ENCODE measurements at regions not wholly inside any gene's neighbourhood (a gene's known extent, or its start where the extent isn't known, plus 50 kb on each side); places are given as distances from the start of the nearest gene placed in this dataset.

DNA sequence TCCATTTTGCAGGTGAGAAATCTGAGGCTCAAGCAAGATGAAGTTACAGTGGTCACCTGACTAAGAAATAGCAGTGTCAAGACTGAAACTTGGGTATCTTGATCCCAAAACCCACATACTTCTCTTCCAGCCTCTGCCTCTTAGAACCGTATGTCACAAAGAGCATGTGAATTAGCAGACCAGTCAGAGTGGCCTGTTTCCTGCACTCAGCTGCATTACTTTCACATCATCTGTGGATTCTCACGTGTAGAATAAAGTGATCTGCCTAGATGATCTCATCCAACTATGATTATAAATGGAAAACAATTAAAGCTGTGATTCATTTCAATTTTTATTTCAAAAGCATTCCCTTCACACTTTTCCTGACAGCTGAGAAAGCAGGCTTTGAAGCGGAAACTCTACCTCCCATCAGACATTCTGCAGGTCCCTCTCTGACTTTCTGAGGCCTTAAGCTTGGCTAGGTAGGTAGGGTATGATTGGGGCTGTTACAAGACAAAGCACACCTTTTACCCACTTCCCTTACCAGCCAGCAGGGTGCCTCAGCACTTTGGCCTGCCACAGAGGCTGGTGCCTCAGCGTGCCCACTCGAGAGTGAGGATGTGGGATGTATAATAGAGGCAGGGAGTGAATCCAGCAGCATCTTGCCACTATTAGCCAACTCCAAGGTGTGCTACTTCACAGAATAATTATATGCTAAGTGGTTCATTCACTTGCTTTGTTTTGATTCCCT is 70.2 kb upstream of the PDE1C start:
- no peak for DNase-seq
- no peaks in the 10 kb centered on the region for H3K9me2 ChIP-seq (replicated peaks; ENCODE audit: insufficient read depth, low read length)
- H3K27me3 ChIP-seq (ENCODE audit: low read length), result no peaks in the 10 kb centered on the region
- H3K4me1 ChIP-seq (ENCODE audit: low read length), result no peaks in the 10 kb centered on the region
- H2AFZ ChIP-seq (ENCODE audit: low read length), result no peak overlapping the region
- H3K9ac ChIP-seq (ENCODE audit: low read length), result no peak overlapping the region
- no peaks in the 10 kb centered on the region for H3K79me2 ChIP-seq (ENCODE audit: low read length)
- H3K9me3 ChIP-seq (ENCODE audit: low read length), result no peaks in the 10 kb centered on the region
- no peak overlapping the region for H3K27ac ChIP-seq (ENCODE audit: low read length)
- no peak overlapping the region for H3K4me3 ChIP-seq (ENCODE audit: low read length)
- no peaks in the 10 kb centered on the region for H3K36me3 ChIP-seq (ENCODE audit: insufficient read depth, low read length)
- no peaks in the 10 kb centered on the region for H4K20me1 ChIP-seq (ENCODE audit: insufficient read depth, low read depth, low read length)
- H3K4me2 ChIP-seq (ENCODE audit: low read depth, low read length, poor library complexity, severe bottlenecking), result no peak overlapping the region

DNA sequence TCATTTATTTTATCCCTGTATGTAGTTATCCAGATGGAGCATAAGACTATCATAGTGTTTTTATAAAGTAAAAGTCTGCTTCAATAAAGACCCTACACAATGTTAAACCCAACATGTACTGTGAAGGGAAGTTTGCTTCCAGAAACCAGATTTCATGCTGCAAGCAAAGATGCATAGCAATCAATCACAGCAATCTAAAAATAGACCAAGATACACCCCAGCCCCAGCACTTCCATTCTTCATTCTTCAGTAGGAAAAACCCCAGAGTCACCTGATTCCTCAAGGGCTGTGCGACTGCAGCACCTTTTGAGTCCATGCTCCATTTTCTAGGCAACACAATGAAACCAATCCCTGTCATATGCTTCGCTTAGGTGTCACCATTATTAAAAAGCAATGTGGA is 66.9 kb upstream of the PDE1C start:
- no peaks in the 10 kb centered on the region for H3K36me3 ChIP-seq (ENCODE audit: insufficient read depth, low read length)
- H3K27me3 ChIP-seq (ENCODE audit: low read length), result no peaks in the 10 kb centered on the region
- DNase-seq, result no peak
- H3K27ac ChIP-seq (ENCODE audit: low read length), result no peak overlapping the region
- H3K79me2 ChIP-seq (ENCODE audit: low read length), result no peaks in the 10 kb centered on the region
- no peak overlapping the region for H3K4me3 ChIP-seq (ENCODE audit: low read length)
- H3K9me2 ChIP-seq (replicated peaks; ENCODE audit: insufficient read depth, low read length), result no peaks in the 10 kb centered on the region
- H2AFZ ChIP-seq (ENCODE audit: low read length), result no peak overlapping the region
- no peak overlapping the region for H3K4me2 ChIP-seq (ENCODE audit: low read depth, low read length, poor library complexity, severe bottlenecking)
- H3K4me1 ChIP-seq (ENCODE audit: low read length), result no peaks in the 10 kb centered on the region
- H3K9ac ChIP-seq (ENCODE audit: low read length), result no peak overlapping the region
- no peaks in the 10 kb centered on the region for H4K20me1 ChIP-seq (ENCODE audit: insufficient read depth, low read depth, low read length)
- no peaks in the 10 kb centered on the region for H3K9me3 ChIP-seq (ENCODE audit: low read length)

DNA sequence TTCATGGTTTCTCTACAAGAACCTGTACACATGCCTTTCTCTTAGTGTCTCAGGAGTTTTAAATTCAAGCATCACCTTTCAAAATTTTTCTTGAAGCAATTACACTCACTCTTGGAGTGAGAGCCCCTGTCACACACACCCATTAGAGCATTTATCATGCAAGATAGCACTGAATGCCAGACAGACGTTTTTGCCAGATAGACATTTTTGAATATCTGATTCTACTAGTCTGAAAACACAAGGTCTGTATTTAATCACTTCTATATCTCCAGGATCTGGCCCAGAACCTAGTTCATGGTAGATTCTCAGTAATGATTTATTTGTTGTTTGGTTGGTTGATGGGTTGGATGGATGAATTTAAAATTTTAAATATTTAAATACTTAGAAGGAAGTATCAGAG is 60.9 kb upstream of the PDE1C start:
- no peaks in the 10 kb centered on the region for H3K27me3 ChIP-seq (ENCODE audit: low read length)
- H3K27ac ChIP-seq (ENCODE audit: low read length), result no peak overlapping the region
- H3K79me2 ChIP-seq (ENCODE audit: low read length), result no peaks in the 10 kb centered on the region
- DNase-seq, result no peak
- no peaks in the 10 kb centered on the region for H3K4me1 ChIP-seq (ENCODE audit: low read length)
- no peak overlapping the region for H3K4me3 ChIP-seq (ENCODE audit: low read length)
- H3K9me3 ChIP-seq (ENCODE audit: low read length), result no peaks in the 10 kb centered on the region
- H3K36me3 ChIP-seq (ENCODE audit: insufficient read depth, low read length), result no peaks in the 10 kb centered on the region
- no peak overlapping the region for H3K4me2 ChIP-seq (ENCODE audit: low read depth, low read length, poor library complexity, severe bottlenecking)
- H3K9ac ChIP-seq (ENCODE audit: low read length), result no peak overlapping the region
- H4K20me1 ChIP-seq (ENCODE audit: insufficient read depth, low read depth, low read length), result no peaks in the 10 kb centered on the region
- no peak overlapping the region for H2AFZ ChIP-seq (ENCODE audit: low read length)
- H3K9me2 ChIP-seq (replicated peaks; ENCODE audit: insufficient read depth, low read length), result no peaks in the 10 kb centered on the region

DNA sequence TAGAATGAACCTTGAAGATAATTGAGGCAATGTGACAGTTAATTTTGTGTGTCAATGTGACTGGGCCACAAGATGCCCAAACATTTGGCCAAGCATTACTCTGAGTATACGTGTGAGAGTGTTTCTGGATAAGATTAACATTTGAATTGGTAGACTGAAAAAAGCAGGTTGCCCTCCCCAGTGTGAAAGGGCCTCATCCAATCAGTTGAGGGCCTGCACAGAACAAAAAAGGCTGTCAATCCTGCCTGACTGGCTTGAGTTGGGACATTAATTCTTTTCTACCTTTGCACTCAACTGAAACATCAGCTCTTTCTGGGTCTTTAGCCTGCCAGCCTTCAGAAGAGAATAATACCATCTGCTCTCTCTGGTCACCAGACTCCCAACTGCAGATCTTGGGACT is 56.6 kb upstream of the PDE1C start:
- H3K36me3 ChIP-seq (ENCODE audit: insufficient read depth, low read length), result no peaks in the 10 kb centered on the region
- no peak overlapping the region for H3K4me3 ChIP-seq (ENCODE audit: low read length)
- no peak overlapping the region for H2AFZ ChIP-seq (ENCODE audit: low read length)
- H3K4me1 ChIP-seq (ENCODE audit: low read length), result no peaks in the 10 kb centered on the region
- H4K20me1 ChIP-seq (ENCODE audit: insufficient read depth, low read depth, low read length), result no peaks in the 10 kb centered on the region
- no peaks in the 10 kb centered on the region for H3K9me2 ChIP-seq (replicated peaks; ENCODE audit: insufficient read depth, low read length)
- no peaks in the 10 kb centered on the region for H3K9me3 ChIP-seq (ENCODE audit: low read length)
- no peak overlapping the region for H3K4me2 ChIP-seq (ENCODE audit: low read depth, low read length, poor library complexity, severe bottlenecking)
- DNase-seq, result no peak
- no peaks in the 10 kb centered on the region for H3K79me2 ChIP-seq (ENCODE audit: low read length)
- H3K27me3 ChIP-seq (ENCODE audit: low read length), result no peaks in the 10 kb centered on the region
- H3K27ac ChIP-seq (ENCODE audit: low read length), result no peak overlapping the region
- no peak overlapping the region for H3K9ac ChIP-seq (ENCODE audit: low read length)

Data from Karpas-422 (cell line).